Sciatic nerve (tissue), 2 donors: ENCODE measurements at regions not wholly inside any gene's neighbourhood (a gene's known extent, or its start where the extent isn't known, plus 50 kb on each side); places are given as distances from the start of the nearest gene placed in this dataset.
"Not testable (repeated sequence)": the region's sequence is repeated elsewhere in the genome, so short reads cannot be mapped to it uniquely, and the experiment has no call there.

Experiments
- ATAC-seq: fragments of 200-7000 bp; cut with Tn5 transposase; one replicate; pipeline ENCODE4 v1.9.1; 2020; ENCODE audit warnings: mild to moderate bottlenecking, moderate library complexity
- DNase-seq: peaks from one replicate; pipeline ENCODE4 v3.0.0-alpha.2; 2020; ENCODE audit warnings: low spot score
- intact Hi-C: fragments of 100-400 bp; cut with DNase I; formaldehyde crosslinking; loops from one replicate; pipeline ENCODE4 v1.14.2; 2022
- donor health status: DM: no; HTN: no; CAD: no.
- donor health status: DM: no; HTN: no; CAD: no.

GRCh38 chr12:93205361-93205760 is 172.4 kb upstream of the NUDT4 start:
- intact Hi-C loops = no loop called here
- ATAC-seq = peak; percentile 22
- no peak for DNase-seq

DNA sequence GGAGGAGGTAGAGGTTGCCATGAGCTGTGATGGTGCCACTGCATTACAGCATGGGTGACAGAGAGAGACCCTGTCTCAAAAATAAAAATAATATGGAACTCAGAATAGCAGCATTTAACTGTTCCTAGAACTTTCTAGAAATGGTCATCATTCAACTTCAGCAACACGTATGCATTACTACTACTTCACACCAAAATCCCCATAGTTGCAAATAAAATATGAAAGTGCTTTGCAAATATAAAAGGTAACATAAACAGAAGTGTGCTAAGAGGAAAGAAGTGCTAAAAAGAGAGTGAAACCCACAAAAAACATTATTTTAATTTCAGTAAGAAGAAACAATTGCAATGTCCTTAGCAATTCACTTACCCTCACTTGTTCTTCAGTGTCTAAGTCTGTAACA is 169.7 kb upstream of the NUDT4 start:
- intact Hi-C loops = no loop called here
- DNase-seq = no peak
- ATAC-seq = no peak

DNA sequence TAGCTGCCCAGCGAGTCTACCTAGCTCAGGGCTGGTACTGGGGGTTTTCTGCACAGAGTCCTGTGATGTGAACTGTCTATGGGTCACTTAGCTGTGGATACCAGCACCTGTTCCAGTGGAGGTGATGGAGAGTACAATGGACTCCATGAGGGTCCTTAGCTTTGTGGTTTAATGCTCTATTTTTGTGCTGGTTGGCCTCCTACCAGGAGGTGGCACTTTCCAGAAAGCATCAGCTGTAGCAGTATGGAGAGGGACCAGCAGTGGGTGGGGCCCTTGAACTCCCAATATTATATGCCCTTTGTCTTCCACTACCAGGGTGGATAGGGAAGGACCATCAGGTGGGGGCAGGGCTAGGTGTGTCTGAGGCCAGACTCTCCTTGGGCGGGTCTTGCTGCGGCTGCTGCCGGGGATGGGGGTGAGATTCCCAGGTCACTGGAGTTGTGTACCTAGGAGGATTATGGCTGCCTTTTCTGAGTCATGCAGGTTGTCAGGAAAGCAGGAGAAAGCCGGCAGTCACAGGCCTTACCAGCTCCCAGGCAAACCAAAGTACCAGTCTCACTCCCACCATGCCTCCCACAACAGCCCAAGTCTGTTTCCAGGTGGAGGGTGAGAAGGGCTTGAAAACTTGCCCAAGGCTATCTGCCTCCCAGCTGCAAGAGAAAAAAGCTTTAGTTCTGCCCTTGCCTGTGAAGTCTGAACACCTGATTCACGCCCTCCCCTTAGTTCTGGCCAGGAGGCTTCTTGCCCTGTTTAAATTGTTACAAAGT is 163.0 kb upstream of the NUDT4 start:
- ATAC-seq (no peak), DNase-seq (no peak)
- intact Hi-C loops = no loop called here

GRCh38 chr12:93215290-93215678 is 162.4 kb upstream of the NUDT4 start:
- DNase-seq = no peak
- intact Hi-C loops = no loop called here
- ATAC-seq = no peak

DNA sequence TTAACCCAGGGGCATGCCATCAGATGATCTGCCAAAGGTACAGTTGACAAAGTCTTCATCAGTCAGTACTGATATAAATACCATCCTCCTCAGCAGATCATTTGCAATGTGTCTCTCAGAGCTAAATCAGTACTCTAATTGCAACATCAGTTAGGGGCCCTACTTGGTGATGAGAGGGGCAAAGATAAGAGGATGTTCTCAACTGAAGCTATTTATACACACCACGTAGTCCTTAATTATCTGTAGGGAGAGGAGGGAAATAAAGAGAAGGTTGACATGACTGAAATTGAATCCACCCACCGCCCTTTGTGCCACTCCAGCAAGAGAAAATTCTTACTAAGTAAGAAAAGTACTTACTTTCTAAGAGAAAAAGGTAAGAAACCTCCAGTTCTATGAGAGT is 157.8 kb upstream of the NUDT4 start:
- ATAC-seq = no peak
- intact Hi-C loops = loop anchor here (1.0 kb wide), 1 partner anchor 20 kb away; no protein-coding TSS in a partner anchor
- no peak for DNase-seq

- DNase-seq = no peak
- no peak for ATAC-seq
- intact Hi-C loops = no loop called here
Measured at GRCh38 chr12:93221841-93222240, 155.9 kb upstream of the NUDT4 start.

GRCh38 chr12:93223440-93224426 is 154.0 kb upstream of the NUDT4 start:
- peak; percentile 50 for ATAC-seq
- intact Hi-C loops = no loop called here
- DNase-seq = no peak

GRCh38 chr12:93225094-93225493 is 152.6 kb upstream of the NUDT4 start:
- no peak for ATAC-seq
- intact Hi-C loops = no loop called here
- no peak for DNase-seq

DNA sequence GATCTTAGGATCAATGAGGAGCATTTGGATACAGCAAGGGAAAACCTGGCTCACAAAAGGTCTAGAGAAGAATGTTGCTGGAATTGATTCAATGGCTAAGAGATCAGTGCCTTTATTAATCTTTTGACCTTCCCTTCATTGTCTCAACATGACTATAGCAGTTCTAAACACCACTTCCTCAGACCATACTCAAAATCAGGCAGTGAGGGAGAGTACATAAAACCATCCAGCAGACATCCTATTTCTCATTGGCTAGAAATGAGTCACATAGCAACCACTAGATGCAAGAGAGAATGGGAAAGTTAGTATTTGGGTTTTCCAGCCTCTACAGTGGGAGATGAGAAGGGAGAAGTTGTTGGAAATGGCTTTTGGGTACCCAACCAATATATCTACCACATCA is 151.4 kb upstream of the NUDT4 start:
- ATAC-seq (no peak), DNase-seq (no peak)
- intact Hi-C loops = no loop called here

- ATAC-seq = no peak
- intact Hi-C loops = no loop called here
Measured at GRCh38 chr12:93229494-93230325, 148.0 kb upstream of the NUDT4 start.

DNA sequence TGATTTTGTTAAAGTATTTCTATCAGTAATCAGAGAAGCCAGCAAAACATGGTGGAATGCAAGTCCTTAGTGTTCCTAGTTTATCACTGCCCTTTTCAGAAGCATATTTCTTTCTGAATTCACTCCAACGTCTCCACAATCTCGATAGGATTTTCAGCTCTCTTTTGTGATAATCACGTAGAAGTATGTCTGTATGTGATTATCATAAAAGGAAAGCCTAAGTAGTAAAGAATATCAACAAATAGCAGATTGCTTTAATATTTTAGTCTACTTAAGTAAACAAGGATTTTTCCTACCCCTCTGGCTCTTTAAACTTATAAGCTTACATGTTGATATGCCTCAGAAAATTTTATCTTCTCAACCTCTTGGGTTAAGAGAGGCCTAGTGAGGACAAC is 147.4 kb upstream of the NUDT4 start:
- ATAC-seq (no peak), DNase-seq (no peak)
- intact Hi-C loops = no loop called here

More at GRCh38 chr12:93229494-93230325, 148.0 kb upstream of the NUDT4 start:
- no peak for DNase-seq

DNA sequence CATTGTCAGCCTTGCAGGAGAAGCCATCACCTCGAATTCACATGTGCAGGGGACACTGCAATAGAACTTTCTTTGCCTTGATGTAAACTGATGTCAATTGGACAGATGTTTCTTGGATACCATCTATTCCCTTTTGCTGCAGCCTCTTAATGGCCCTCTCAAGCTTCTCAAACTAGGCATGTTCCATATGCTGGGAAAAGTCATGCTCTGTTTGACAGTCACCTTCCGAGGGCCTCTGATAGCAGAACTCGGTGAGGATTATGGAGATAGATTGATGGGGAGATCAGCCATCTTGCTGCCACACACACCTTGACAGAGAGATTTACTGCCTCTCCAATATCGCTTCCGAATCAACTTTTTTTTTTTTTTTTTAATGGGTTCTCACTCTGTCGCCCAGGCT is 145.8 kb upstream of the NUDT4 start:
- intact Hi-C loops = no loop called here
- DNase-seq (no peak), ATAC-seq (no peak)

GRCh38 chr12:93234641-93235040 is 143.1 kb upstream of the NUDT4 start:
- no peak for ATAC-seq
- intact Hi-C loops = no loop called here
- DNase-seq = no peak

DNA sequence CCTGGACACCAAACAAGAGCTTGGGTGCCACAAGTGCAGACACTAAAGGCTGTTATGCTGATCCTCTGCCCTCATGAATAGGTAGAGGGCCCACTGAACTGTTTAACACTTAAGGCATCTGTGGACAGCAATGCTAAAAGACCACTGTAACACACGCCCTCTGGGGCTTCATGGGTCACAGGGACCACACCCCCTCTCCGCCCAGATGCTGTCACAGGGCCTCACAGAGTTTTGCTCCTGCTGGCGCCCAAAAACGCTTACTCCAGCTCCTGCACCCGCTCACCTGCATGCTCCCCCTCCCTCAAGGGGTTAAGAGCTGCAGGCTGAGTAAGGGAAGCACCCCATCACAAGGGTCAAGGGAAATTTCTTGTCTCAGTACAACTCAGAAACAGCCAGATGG is 141.8 kb upstream of the NUDT4 start:
- ATAC-seq = no peak
- no peak for DNase-seq
- intact Hi-C loops = no loop called here

DNA sequence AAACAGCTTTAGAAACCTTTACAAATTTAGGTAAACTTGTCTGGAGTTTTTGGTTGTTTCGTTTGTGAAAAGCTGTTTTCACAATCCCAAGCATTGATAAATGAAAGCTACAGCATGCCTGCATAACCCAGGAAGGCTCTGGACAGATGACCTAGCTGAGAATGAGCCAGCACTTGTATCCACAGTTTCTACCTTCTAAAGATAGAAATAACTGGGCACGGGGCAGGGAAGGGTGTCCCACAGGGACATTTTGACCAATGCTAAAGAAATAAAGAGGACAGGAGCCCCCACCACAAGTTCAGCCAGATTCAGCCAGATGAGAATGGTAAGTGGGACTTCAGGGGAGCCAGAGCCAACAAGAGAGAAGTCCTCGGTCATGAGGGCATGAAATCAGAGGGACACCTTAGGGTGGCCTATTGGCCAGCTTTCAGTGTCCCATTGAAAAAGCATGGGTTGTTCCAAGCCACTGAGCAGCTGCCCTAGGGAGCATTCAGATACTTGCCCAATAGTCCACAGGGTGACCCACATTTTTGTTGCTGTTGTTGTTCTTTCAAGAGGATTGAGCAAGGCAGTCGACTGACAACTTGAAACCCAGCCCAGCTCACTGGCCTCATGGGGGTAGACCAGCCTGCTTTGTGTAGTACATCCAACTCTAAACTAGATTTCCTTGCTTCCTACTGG is 140.3 kb upstream of the NUDT4 start:
- DNase-seq (no peak), ATAC-seq (peak; percentile 88)
- intact Hi-C loops = no loop called here

GRCh38 chr12:93238512-93239262 is 139.0 kb upstream of the NUDT4 start:
- DNase-seq, ATAC-seq, intact Hi-C loops: not testable (repeated sequence)

- intact Hi-C loops, ATAC-seq, DNase-seq: not testable (repeated sequence)
Measured at GRCh38 chr12:93239789-93240188, 137.9 kb upstream of the NUDT4 start.
